Small intestine (tissue), 7 donors: ENCODE measurements at regions not wholly inside any gene's neighbourhood (a gene's known extent, or its start where the extent isn't known, plus 50 kb on each side); places are given as distances from the start of the nearest gene placed in this dataset.

ENCODE experiments used
- DNase-seq, 2 donors: peaks; one replicate each; pipeline versions ENCODE4 v3.0.0 to v3.0.0-alpha.2; 2013
- FAIRE-seq: peaks from 2 replicates; lab custom pipeline; 2012; peaks lifted over from hg19 to GRCh38; lab: Jason Lieb, UNC
- H3K27ac ChIP-seq, 3 donors: one replicate each; pipeline ENCODE4 v1.5.1; 2013; ENCODE audit warnings: low read length in 2 of 3, mild to moderate bottlenecking in 2 of 3, control low read depth in 1 of 3, inconsistent platforms in 1 of 3, low read depth in 1 of 3, moderate library complexity in 1 of 3
- H3K27me3 ChIP-seq, 3 donors: one replicate each; pipeline ENCODE4 v1.6.1; 2013; ENCODE audit warnings: low read length in 3 of 3, inconsistent platforms in 1 of 3; ENCODE audit not compliant: control insufficient read depth in 3 of 3, insufficient read depth in 3 of 3
- H3K36me3 ChIP-seq, 3 donors: one replicate each; pipeline ENCODE4 v1.6.1; 2013; ENCODE audit warnings: low read length in 3 of 3, inconsistent platforms in 1 of 3, low read depth in 1 of 3, mild to moderate bottlenecking in 1 of 3, moderate library complexity in 1 of 3; ENCODE audit not compliant: control insufficient read depth in 3 of 3, insufficient read depth in 2 of 3
- H3K4me1 ChIP-seq, 3 donors: one replicate each; pipeline ENCODE4 v1.6.1; 2013; ENCODE audit warnings: low read length in 2 of 3, inconsistent platforms in 1 of 3, low read depth in 1 of 3, mild to moderate bottlenecking in 1 of 3, moderate library complexity in 1 of 3; ENCODE audit not compliant: control insufficient read depth in 3 of 3, insufficient read depth in 2 of 3
- H3K4me3 ChIP-seq, 3 donors: one replicate each; pipeline ENCODE4 v1.5.1; 2013; ENCODE audit warnings: low read length in 3 of 3, control low read depth in 1 of 3, inconsistent platforms in 1 of 3, low read depth in 1 of 3, mild to moderate bottlenecking in 1 of 3, moderate library complexity in 1 of 3
- H3K9me3 ChIP-seq, 2 donors: one replicate each; pipeline ENCODE4 v1.6.1; 2013; ENCODE audit warnings: low read depth in 1 of 2, low read length in 1 of 2; ENCODE audit not compliant: control insufficient read depth in 2 of 2, insufficient read depth in 1 of 2
- WGBS, 3 donors: extraction: QIAGEN DNeasy Blood & Tissue Kit; methylation state at CpG; one replicate each; pipeline ENCODE4 v1.1.7; 2013; 5-methylcytosine and 5-hydroxymethylcytosine counted together
- donor health status: healthy with polysubstance abuse.
- donor health status: control.
- donor health status: control.
- donor health status: Bipolar disorder and iron deficiency.
- donor health status: healthy.

GRCh38 chr3:72341920-72342319 is 506.3 kb downstream of the SHQ1 start:
- H3K27me3 ChIP-seq = no peaks in the 10 kb centered on the region
- no peaks in the 10 kb centered on the region for H3K9me3 ChIP-seq
- H3K36me3 ChIP-seq = no peaks in the 10 kb centered on the region
- DNase-seq = no peak
- no peak overlapping the region for H3K27ac ChIP-seq
- H3K4me1 ChIP-seq = peaks cover 0 to 4% (median 2%) of the 10 kb centered on the region in 3 donors
- WGBS, 3 donors = 73 to 94% (median 83%) methylated on average over 2 of the region's 2 CpGs
- H3K4me3 ChIP-seq = no peak overlapping the region
- no peak for FAIRE-seq

- no peaks in the 10 kb centered on the region for H3K9me3 ChIP-seq
- no peak overlapping the region for H3K27ac ChIP-seq
- 93 to 96% (median 95%) methylated on average over 5 of the region's 5 CpGs for WGBS, 3 donors
- no peak for DNase-seq
- no peak overlapping the region for H3K4me3 ChIP-seq
- H3K36me3 ChIP-seq = no peaks in the 10 kb centered on the region
- no peaks in the 10 kb centered on the region for H3K27me3 ChIP-seq
- no peak for FAIRE-seq
- H3K4me1 ChIP-seq = peaks cover 0 to 9% (median 2%) of the 10 kb centered on the region in 3 donors
Observed at GRCh38 chr3:72341380-72341770, 506.9 kb downstream of the SHQ1 start.

GRCh38 chr3:72340476-72341379 is 507.5 kb downstream of the SHQ1 start:
- H3K27ac ChIP-seq = no peak overlapping the region
- FAIRE-seq (no peak), DNase-seq (no peak)

GRCh38 chr3:72340056-72340455 is 508.2 kb downstream of the SHQ1 start:
- no peak for FAIRE-seq
- 69 to 81% (median 78%) methylated on average over 9 of the region's 9 CpGs for WGBS, 3 donors
- H3K4me1 ChIP-seq = peaks cover 0 to 9% (median 2%) of the 10 kb centered on the region in 3 donors
- no peak overlapping the region for H3K4me3 ChIP-seq
- no peaks in the 10 kb centered on the region for H3K9me3 ChIP-seq
- H3K27ac ChIP-seq = no peak overlapping the region
- no peaks in the 10 kb centered on the region for H3K36me3 ChIP-seq
- no peak for DNase-seq
- no peaks in the 10 kb centered on the region for H3K27me3 ChIP-seq

More at GRCh38 chr3:72340476-72341379, 507.5 kb downstream of the SHQ1 start:
- Histone ChIP-seq H3K4me3 (no peak overlapping the region), H3K9me3 (no peaks in the 10 kb centered on the region), H3K36me3 (no peaks in the 10 kb centered on the region), H3K4me1 (peaks cover 0 to 9% (median 2%) of the 10 kb centered on the region in 3 donors), H3K27me3 (no peaks in the 10 kb centered on the region)
- 84 to 87% (median 87%) methylated on average over 12 of the region's 12 CpGs for WGBS, 3 donors

GRCh38 chr3:72339670-72340030 is 508.6 kb downstream of the SHQ1 start:
- H3K27ac ChIP-seq = peak overlapping the region in 1 of 3 donors; percentile 4

GRCh38 chr3:72338942-72339669 is 509.1 kb downstream of the SHQ1 start:
- DNase-seq (no peak), FAIRE-seq (no peak)
- Histone ChIP-seq H3K36me3 (no peaks in the 10 kb centered on the region), H3K9me3 (peaks cover 0 to 1% of the 10 kb centered on the region in 2 donors), H3K27me3 (no peaks in the 10 kb centered on the region), H3K4me1 (peaks cover 0 to 9% (median 2%) of the 10 kb centered on the region in 3 donors), H3K27ac (peak overlapping the region in 1 of 3 donors; percentile 4), H3K4me3 (no peak overlapping the region)
- WGBS, 3 donors = 74 to 81% (median 79%) methylated on average over 11 of the region's 11 CpGs

More at GRCh38 chr3:72339670-72340030, 508.6 kb downstream of the SHQ1 start:
- peaks cover 0 to 9% (median 2%) of the 10 kb centered on the region in 3 donors for H3K4me1 ChIP-seq
- H3K9me3 ChIP-seq = no peaks in the 10 kb centered on the region
- WGBS, 3 donors = 64 to 74% (median 71%) methylated on average over 4 of the region's 4 CpGs
- no peaks in the 10 kb centered on the region for H3K36me3 ChIP-seq
- FAIRE-seq (no peak), DNase-seq (no peak)
- H3K4me3 ChIP-seq = no peak overlapping the region
- H3K27me3 ChIP-seq = no peaks in the 10 kb centered on the region

- DNase-seq (no peak), FAIRE-seq (no peak)
- no peak overlapping the region for H3K4me3 ChIP-seq
- H3K36me3 ChIP-seq = no peaks in the 10 kb centered on the region
- peaks cover 0 to 3% (median 0%) of the 10 kb centered on the region in 3 donors for H3K27me3 ChIP-seq
- 89 to 93% (median 90%) methylated on average over 8 of the region's 8 CpGs for WGBS, 3 donors
- peaks cover 0 to 3% of the 10 kb centered on the region in 2 donors for H3K9me3 ChIP-seq
- peaks cover 0 to 9% (median 2%) of the 10 kb centered on the region in 3 donors for H3K4me1 ChIP-seq
- H3K27ac ChIP-seq = no peak overlapping the region
Observed at GRCh38 chr3:72338082-72338941, 509.9 kb downstream of the SHQ1 start.

- Histone ChIP-seq H3K9me3 (peaks cover 0 to 3% of the 10 kb centered on the region in 2 donors), H3K4me1 (peaks cover 0 to 9% (median 2%) of the 10 kb centered on the region in 3 donors), H3K27ac (peak overlapping the region in 1 of 3 donors; percentile 0), H3K4me3 (no peak overlapping the region), H3K36me3 (no peaks in the 10 kb centered on the region), H3K27me3 (peaks cover 0 to 5% (median 0%) of the 10 kb centered on the region in 3 donors)
- 89 to 97% (median 91%) methylated on average over 5 of the region's 5 CpGs for WGBS, 3 donors
- DNase-seq (no peak), FAIRE-seq (no peak)
Observed at GRCh38 chr3:72337480-72337855, 510.8 kb downstream of the SHQ1 start.
